HG03460 (cell line): ENCODE measurements at regions not wholly inside any gene's neighbourhood (a gene's known extent, or its start where the extent isn't known, plus 50 kb on each side); places are given as distances from the start of the nearest gene placed in this dataset.

Experiments
- ATAC-seq: cut with Tn5 transposase; IDR thresholded peaks from one replicate; pipeline ENCODE4 v1.9.1; 2021; ENCODE audit not compliant: unreplicated experiment

- ATAC-seq = no peak
Observed at GRCh38 chr10:78264361-78264760, 230.7 kb downstream of the RPS24 start.

- no peak for ATAC-seq
Observed at GRCh38 chr10:78266741-78267469, 233.2 kb downstream of the RPS24 start.

- no peak for ATAC-seq
Observed at GRCh38 chr10:78267598-78267997, 233.9 kb downstream of the RPS24 start.

- no peak for ATAC-seq
Observed at GRCh38 chr10:78269060-78269459, 235.4 kb downstream of the RPS24 start.

- no peak for ATAC-seq
Observed at GRCh38 chr10:78272329-78272728, 238.7 kb downstream of the RPS24 start.

DNA sequence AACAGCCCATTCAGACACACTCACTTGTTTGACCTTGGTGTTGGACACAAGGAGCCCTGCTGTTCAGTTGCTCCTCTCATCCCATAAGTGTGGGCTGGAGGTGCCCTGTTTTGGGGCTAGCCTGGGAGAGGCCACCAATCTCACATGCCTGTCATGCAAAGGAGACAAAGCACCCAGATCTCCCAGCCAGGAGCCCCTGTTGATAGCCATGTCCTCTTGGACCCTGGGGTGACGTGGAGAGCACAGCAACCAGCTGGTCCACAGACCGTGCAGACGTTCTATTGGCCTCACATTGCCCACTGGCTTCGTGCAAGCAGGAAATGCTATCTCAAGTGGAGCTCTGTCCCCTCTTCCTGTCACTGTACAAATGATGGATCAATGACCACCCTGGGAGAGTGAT lies 240.8 kb downstream of the RPS24 start:
- ATAC-seq = no peak

- ATAC-seq = no peak
Observed at GRCh38 chr10:78276139-78276538, 242.5 kb downstream of the RPS24 start.

- ATAC-seq = no peak
Observed at GRCh38 chr10:78277314-78278057, 243.8 kb downstream of the RPS24 start.

DNA sequence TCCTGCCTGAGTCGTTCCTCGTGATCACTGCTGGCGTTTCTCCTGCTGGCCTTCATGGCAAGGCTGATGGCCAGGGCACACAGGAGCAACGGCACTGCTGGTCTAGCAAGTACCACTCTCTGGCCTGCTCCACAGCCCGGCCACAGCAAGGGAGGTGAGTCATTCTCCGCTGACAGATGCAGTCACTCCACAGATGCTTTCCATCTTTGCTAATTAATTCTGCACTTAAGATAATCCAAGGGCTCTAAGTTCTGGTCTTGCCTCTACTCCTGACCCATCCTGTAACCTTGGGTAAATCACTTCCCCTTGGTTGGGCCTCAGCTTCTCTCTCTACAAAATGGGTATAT lies 244.4 kb downstream of the RPS24 start:
- no peak for ATAC-seq

GRCh38 chr10:78279756-78280155 lies 246.1 kb downstream of the RPS24 start:
- no peak for ATAC-seq

DNA sequence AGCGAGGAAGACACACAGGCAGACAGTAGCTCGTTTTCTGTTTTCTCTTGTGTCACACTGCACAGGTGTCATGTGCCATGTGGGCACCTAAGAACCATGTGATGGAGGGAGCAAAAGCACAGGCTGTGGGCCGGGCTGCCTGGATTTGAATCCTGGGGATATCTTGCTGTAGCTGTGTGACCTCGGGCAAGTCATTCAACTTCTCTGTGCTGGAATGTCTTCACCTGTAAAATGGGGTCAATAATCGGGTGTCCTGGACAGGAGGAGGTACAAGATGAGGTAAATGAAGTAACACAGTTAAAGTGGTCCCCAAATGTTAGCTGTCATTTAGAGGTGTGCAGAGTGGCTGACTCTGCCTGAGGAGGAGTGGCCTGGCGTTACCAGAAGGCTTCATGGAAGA lies 246.9 kb downstream of the RPS24 start:
- ATAC-seq = no peak

DNA sequence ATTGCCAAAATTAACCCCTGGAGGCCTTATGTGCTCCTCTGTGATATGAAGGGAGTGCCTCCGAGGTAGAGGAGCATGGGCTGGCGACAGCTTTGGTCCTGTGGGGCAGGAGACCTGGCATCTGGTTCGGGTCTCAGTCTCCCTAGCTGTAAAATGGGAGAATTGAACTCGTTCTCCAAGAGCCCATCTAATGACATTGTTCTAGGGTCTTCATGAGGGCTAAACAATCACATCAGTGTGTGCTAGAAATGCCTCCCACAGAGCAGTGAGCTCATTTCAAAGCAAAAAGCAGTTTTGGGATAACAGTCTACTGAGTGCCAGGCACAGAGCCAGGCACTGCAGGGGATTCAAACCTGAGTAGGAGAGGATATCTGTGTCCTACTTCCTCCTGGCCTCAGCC lies 248.0 kb downstream of the RPS24 start:
- no peak for ATAC-seq

- ATAC-seq = no peak
Observed at GRCh38 chr10:78283069-78283682, 249.5 kb downstream of the RPS24 start.

DNA sequence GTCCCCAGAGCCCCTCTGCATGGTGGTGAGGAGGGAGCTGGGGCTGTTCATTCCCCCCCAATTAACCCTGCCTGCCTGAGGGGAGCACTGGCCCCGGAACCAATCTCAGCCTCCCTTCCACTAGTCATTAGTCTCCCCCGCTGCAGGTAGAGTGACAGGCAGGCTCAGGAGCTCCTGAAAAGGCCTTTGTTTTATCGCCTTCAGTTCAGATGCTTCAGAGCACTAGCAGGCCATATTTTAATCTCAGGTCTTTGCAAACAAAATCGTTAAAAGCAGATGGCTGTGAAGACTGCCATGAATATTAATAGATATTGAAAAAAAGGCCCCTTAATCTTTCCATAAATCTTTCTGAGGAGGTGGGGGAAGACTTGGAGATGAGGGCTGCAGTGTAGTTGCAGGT lies 250.7 kb downstream of the RPS24 start:
- ATAC-seq = no peak

DNA sequence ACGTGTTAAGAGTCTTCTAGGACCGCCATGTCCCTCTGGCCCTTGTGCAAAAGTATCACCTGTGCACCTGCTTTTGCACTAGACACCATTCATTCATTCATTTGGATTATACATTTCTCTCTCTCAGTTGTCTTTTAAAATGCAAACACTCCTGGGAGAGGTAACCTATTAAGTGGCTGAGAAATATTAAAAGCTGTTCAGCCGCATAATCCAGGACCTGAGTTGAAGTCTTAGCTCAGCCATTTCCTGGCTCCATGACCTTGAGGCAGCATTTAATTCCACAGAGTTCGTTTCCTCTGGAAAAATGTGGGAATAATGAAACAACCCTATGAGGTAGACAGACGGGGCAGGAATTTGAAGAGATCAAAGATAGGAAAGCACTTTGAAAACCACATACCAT lies 251.6 kb downstream of the RPS24 start:
- ATAC-seq = no peak

DNA sequence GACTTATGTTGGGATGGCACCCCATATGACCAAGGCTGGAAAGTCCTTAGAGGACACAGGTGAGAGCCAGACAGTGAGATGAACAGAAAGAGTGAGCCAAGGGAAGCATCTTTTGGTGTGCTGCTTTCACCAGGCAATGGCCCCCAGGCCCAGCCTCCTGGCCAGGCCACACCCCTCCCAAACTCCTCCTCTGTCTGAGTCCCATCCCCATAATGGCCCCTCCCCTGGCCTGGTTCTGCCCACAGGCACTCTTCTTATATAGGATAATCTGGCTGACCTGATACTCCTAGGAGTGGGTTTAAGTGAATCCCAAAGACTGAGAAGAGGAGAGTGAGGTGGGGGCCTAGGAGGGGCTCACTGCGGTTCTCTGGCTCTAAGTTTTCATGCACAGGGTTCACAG lies 252.5 kb downstream of the RPS24 start:
- no peak for ATAC-seq

- no peak for ATAC-seq
Observed at GRCh38 chr10:78286668-78287067, 253.0 kb downstream of the RPS24 start.

DNA sequence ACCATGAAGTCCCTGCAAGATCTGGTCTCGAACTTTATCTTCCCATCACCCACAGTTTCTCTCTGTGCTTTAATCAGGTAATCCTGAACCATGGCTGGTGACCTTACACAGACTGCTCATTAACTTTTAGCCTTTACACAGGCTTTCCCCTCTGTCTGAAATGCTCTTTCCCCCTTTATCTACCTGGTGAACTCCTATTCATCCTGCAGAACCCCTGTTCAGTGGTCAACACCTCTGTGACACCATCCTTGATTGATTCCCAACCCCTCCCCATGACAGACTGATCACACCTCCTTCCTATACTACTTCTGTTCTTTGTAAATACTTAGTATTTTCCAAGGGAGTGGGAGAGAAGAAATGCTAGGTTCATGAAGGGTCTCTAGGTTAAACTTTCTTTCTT lies 254.0 kb downstream of the RPS24 start:
- no peak for ATAC-seq

GRCh38 chr10:78288663-78289062 lies 255.0 kb downstream of the RPS24 start:
- no peak for ATAC-seq

DNA sequence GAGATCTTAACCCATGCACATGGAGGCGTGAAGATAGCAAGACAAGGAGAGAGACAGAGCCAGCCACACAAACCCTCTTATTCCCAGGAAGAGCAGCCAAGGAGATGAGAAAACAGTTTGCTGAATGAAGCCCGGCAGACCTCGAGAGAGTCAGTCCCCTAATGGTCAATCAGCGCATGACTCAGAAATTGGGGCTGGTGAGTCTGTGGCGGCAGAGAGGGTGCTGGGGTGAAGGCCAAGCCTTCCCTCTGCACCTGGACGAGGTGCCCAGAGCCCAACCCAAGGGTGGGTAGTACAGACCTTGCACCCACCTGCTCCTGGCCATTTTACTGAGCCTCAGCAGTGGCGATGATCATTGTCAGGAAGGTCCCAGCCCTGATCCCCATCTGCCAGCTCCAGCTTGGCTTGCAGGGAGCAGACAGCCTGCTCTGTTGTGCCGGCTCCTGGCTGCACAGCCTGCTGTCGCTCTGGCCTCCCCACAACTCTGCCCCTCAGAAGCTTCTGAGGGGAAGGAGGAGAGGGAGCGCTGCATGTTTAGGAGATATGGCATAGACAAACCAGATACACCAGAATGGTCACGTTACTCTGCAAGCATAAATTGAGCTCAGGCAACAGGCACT lies 256.6 kb downstream of the RPS24 start:
- ATAC-seq = no peak

DNA sequence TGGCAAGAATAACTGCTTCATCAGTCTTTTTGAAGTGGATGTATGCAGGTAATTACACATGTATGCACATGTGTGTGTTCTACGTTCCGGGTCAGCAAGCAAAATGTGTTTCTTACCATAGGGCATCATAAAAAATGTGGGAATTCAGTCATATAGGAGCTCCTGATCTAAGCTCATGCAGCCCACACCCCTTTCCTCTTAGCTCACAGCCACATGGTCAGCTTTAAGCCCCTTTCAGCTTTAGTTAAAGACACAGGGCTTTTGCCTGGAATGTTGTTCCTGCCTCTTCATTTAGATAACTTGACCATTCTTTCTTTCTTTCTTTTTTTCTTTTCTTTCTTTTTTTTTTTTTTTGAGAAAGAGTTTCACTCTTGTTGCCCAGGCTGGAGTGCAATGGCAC lies 258.1 kb downstream of the RPS24 start:
- ATAC-seq = no peak
